Activated CD4-positive, alpha-beta T cell treated with anti-CD3 and anti-CD28 coated beads, Interleukin-2, amount 10 ng/mL, durations not matched to agents 24 days and 14 days (primary cell): ENCODE measurements at regions not wholly inside any gene's neighbourhood (a gene's known extent, or its start where the extent isn't known, plus 50 kb on each side); places are given as distances from the start of the nearest gene placed in this dataset.

ENCODE experiments used
- DNase-seq: peaks from one replicate; pipeline ENCODE4 v3.0.0; 2022
- H3K27ac Mint-ChIP-seq: one replicate; pipeline ENCODE4 v1.8.0; 2022; ENCODE audit warnings: mild to moderate bottlenecking, mixed read lengths
- H3K27me3 Mint-ChIP-seq: one replicate; pipeline ENCODE4 v1.8.0; 2022; ENCODE audit warnings: mixed read lengths
- H3K36me3 Mint-ChIP-seq: one replicate; pipeline ENCODE4 v1.8.0; 2022; ENCODE audit warnings: low read depth, mild to moderate bottlenecking, mixed read lengths
- H3K4me1 Mint-ChIP-seq: one replicate; pipeline ENCODE4 v1.8.0; 2021; ENCODE audit warnings: mixed read lengths
- H3K4me3 Mint-ChIP-seq: one replicate; pipeline ENCODE4 v1.8.0; 2022; ENCODE audit warnings: mild to moderate bottlenecking, moderate library complexity, mixed read lengths
- H3K9me3 Mint-ChIP-seq: one replicate; pipeline ENCODE4 v1.8.0; 2021; ENCODE audit warnings: mixed read lengths
- intact Hi-C: fragments of 100-400 bp; cut with micrococcal nuclease; formaldehyde crosslinking; loops from one replicate; pipeline ENCODE4 v1.15.1; 2023

GRCh38 chr1:182003953-182004586 lies 57.4 kb downstream of the ZNF648 start:
- no peak for DNase-seq
- Mint-ChIP-seq H3K4me1 (no peaks in the 10 kb centered on the region), H3K4me3 (no peak overlapping the region), H3K27me3 (peaks cover 6% of the 10 kb centered on the region), H3K27ac (no peak overlapping the region), H3K9me3 (peaks cover 26% of the 10 kb centered on the region), H3K36me3 (no peaks in the 10 kb centered on the region)
- intact Hi-C loops = no loop called here

- DNase-seq = no peak
- Mint-ChIP-seq H3K36me3 (no peaks in the 10 kb centered on the region), H3K27me3 (peaks cover 10% of the 10 kb centered on the region), H3K9me3 (peaks cover 23% of the 10 kb centered on the region), H3K27ac (no peak overlapping the region), H3K4me3 (no peak overlapping the region), H3K4me1 (no peaks in the 10 kb centered on the region)
- intact Hi-C loops = no loop called here
These were observed 58.3 kb downstream of the ZNF648 start for GRCh38 chr1:182003025-182003725.

GRCh38 chr1:182002570-182002969 lies 58.9 kb downstream of the ZNF648 start:
- intact Hi-C loops = no loop called here
- Mint-ChIP-seq H3K4me3 (no peak overlapping the region), H3K27me3 (peaks cover 8% of the 10 kb centered on the region), H3K27ac (no peak overlapping the region), H3K9me3 (peaks cover 17% of the 10 kb centered on the region), H3K36me3 (no peaks in the 10 kb centered on the region), H3K4me1 (no peaks in the 10 kb centered on the region)
- no peak for DNase-seq

GRCh38 chr1:181998858-181999257 lies 62.7 kb downstream of the ZNF648 start:
- no peaks in the 10 kb centered on the region for H3K36me3 Mint-ChIP-seq
- no peaks in the 10 kb centered on the region for H3K9me3 Mint-ChIP-seq
- H3K27ac Mint-ChIP-seq = no peak overlapping the region
- H3K4me1 Mint-ChIP-seq = no peaks in the 10 kb centered on the region
- no peak overlapping the region for H3K4me3 Mint-ChIP-seq
- intact Hi-C loops = no loop called here
- no peak for DNase-seq
- H3K27me3 Mint-ChIP-seq = peaks cover 21% of the 10 kb centered on the region

- Mint-ChIP-seq H3K4me3 (no peak overlapping the region), H3K27ac (no peak overlapping the region), H3K9me3 (no peaks in the 10 kb centered on the region), H3K36me3 (no peaks in the 10 kb centered on the region), H3K27me3 (peaks cover 24% of the 10 kb centered on the region), H3K4me1 (no peaks in the 10 kb centered on the region)
- intact Hi-C loops = no loop called here
- no peak for DNase-seq
These were observed 69.4 kb downstream of the ZNF648 start for GRCh38 chr1:181992072-181992471.

- intact Hi-C loops = no loop called here
- Mint-ChIP-seq H3K27me3 (peaks cover 24% of the 10 kb centered on the region), H3K4me1 (peaks cover 4% of the 10 kb centered on the region), H3K9me3 (no peaks in the 10 kb centered on the region), H3K27ac (no peak overlapping the region), H3K4me3 (no peak overlapping the region), H3K36me3 (no peaks in the 10 kb centered on the region)
- no peak for DNase-seq
These were observed 70.8 kb downstream of the ZNF648 start for GRCh38 chr1:181990728-181991127.

- Mint-ChIP-seq H3K4me1 (peaks cover 4% of the 10 kb centered on the region), H3K9me3 (no peaks in the 10 kb centered on the region), H3K27ac (no peak overlapping the region), H3K36me3 (no peaks in the 10 kb centered on the region), H3K27me3 (peaks cover 17% of the 10 kb centered on the region), H3K4me3 (no peak overlapping the region)
- DNase-seq = no peak
- intact Hi-C loops = no loop called here
These were observed 72.1 kb downstream of the ZNF648 start for GRCh38 chr1:181989261-181989920.

- no peaks in the 10 kb centered on the region for H3K36me3 Mint-ChIP-seq
These were observed 73.5 kb downstream of the ZNF648 start for GRCh38 chr1:181987996-181988395.

GRCh38 chr1:181987334-181987895 lies 74.1 kb downstream of the ZNF648 start:
- Mint-ChIP-seq H3K36me3 (no peaks in the 10 kb centered on the region), H3K4me3 (no peak overlapping the region), H3K4me1 (peaks cover 4% of the 10 kb centered on the region), H3K27ac (no peak overlapping the region), H3K9me3 (no peaks in the 10 kb centered on the region), H3K27me3 (peaks cover 15% of the 10 kb centered on the region)
- intact Hi-C loops = no loop called here
- no peak for DNase-seq

More at GRCh38 chr1:181987996-181988395, 73.5 kb downstream of the ZNF648 start:
- DNase-seq = no peak
- Mint-ChIP-seq H3K4me1 (peaks cover 4% of the 10 kb centered on the region), H3K4me3 (no peak overlapping the region), H3K9me3 (no peaks in the 10 kb centered on the region), H3K27ac (no peak overlapping the region), H3K27me3 (peaks cover 17% of the 10 kb centered on the region)
- intact Hi-C loops = no loop called here

GRCh38 chr1:181986907-181987305 lies 74.6 kb downstream of the ZNF648 start:
- no peak overlapping the region for H3K27ac Mint-ChIP-seq
- no peak overlapping the region for H3K4me3 Mint-ChIP-seq
- DNase-seq = no peak
- peaks cover 4% of the 10 kb centered on the region for H3K4me1 Mint-ChIP-seq
- H3K9me3 Mint-ChIP-seq = no peaks in the 10 kb centered on the region
- H3K27me3 Mint-ChIP-seq = peaks cover 12% of the 10 kb centered on the region
- no peaks in the 10 kb centered on the region for H3K36me3 Mint-ChIP-seq
- intact Hi-C loops = no loop called here

GRCh38 chr1:181985936-181986906 lies 75.3 kb downstream of the ZNF648 start:
- Mint-ChIP-seq H3K4me1 (peaks cover 4% of the 10 kb centered on the region), H3K9me3 (no peaks in the 10 kb centered on the region), H3K36me3 (no peaks in the 10 kb centered on the region), H3K27ac (no peak overlapping the region), H3K4me3 (no peak overlapping the region), H3K27me3 (peaks cover 11% of the 10 kb centered on the region)
- DNase-seq = no peak
- intact Hi-C loops = no loop called here

- H3K9me3 Mint-ChIP-seq = no peaks in the 10 kb centered on the region
These were observed 76.2 kb downstream of the ZNF648 start for GRCh38 chr1:181985281-181985680.

GRCh38 chr1:181984006-181984405 lies 77.5 kb downstream of the ZNF648 start:
- DNase-seq = no peak
- Mint-ChIP-seq H3K36me3 (no peaks in the 10 kb centered on the region), H3K27me3 (peaks cover 18% of the 10 kb centered on the region), H3K27ac (no peak overlapping the region), H3K4me3 (no peak overlapping the region), H3K9me3 (no peaks in the 10 kb centered on the region), H3K4me1 (peaks cover 4% of the 10 kb centered on the region)
- intact Hi-C loops = no loop called here

More at GRCh38 chr1:181985281-181985680, 76.2 kb downstream of the ZNF648 start:
- Mint-ChIP-seq H3K27ac (no peak overlapping the region), H3K4me1 (peaks cover 4% of the 10 kb centered on the region), H3K27me3 (peaks cover 12% of the 10 kb centered on the region), H3K4me3 (no peak overlapping the region), H3K36me3 (no peaks in the 10 kb centered on the region)
- no peak for DNase-seq
- intact Hi-C loops = no loop called here
